Keratinocyte (primary cell): ENCODE measurements at regions not wholly inside any gene's neighbourhood (a gene's known extent, or its start where the extent isn't known, plus 50 kb on each side); places are given as distances from the start of the nearest gene placed in this dataset.
"Not testable (repeated sequence)": the region's sequence is repeated elsewhere in the genome, so short reads cannot be mapped to it uniquely, and the experiment has no call there.

Experiments used
- DNase-seq: peaks from one replicate; pipeline ENCODE4 v3.0.0-alpha.2; 2011; ENCODE audit warnings: low read depth, missing footprints, low spot score
- FAIRE-seq: peaks from 2 replicates; lab custom pipeline; 2011; peaks lifted over from hg19 to GRCh38; lab: Jason Lieb, UNC
- H2AFZ ChIP-seq: 2 replicates; pipeline ENCODE4 v1.6.0; 2012; ENCODE audit warnings: low read length, control low read depth, inconsistent platforms; ENCODE audit not compliant: control insufficient read depth
- H3K27ac ChIP-seq: 2 replicates; pipeline ENCODE4 v1.5.1; 2011; ENCODE audit warnings: low read length; ENCODE audit not compliant: control insufficient read depth, insufficient read depth
- H3K27me3 ChIP-seq: 3 replicates; pipeline ENCODE4 v1.6.0; 2011; ENCODE audit warnings: low read length; ENCODE audit not compliant: control insufficient read depth, insufficient read depth; ENCODE audit errors: extremely low read depth
- H3K36me3 ChIP-seq, 2 experiments: 2 replicates in 1 of 2; 3 replicates in 1 of 2; pipeline ENCODE4 v1.5.1; 2011; ENCODE audit warnings: low read length in 2 of 2, mild to moderate bottlenecking in 1 of 2; ENCODE audit not compliant: control insufficient read depth in 2 of 2, insufficient read depth in 2 of 2; ENCODE audit errors: extremely low read depth in 1 of 2
- H3K4me1 ChIP-seq: 3 replicates; pipeline ENCODE4 v1.5.1; 2011; ENCODE audit warnings: low read length; ENCODE audit not compliant: control insufficient read depth, insufficient read depth; ENCODE audit errors: extremely low read depth
- H3K4me2 ChIP-seq: 3 replicates; pipeline ENCODE4 v1.6.0; 2011; ENCODE audit warnings: low read depth, low read length; ENCODE audit not compliant: control insufficient read depth, insufficient read depth; ENCODE audit errors: extremely low read depth
- H3K4me3 ChIP-seq, 3 experiments: fragments of 200-600 bp in 1 of 3; sonication (generic) in 1 of 3; 2 replicates in 2 of 3; 3 replicates in 1 of 3; pipeline ENCODE4 v1.5.1; 2011 to 2016; ENCODE audit warnings: low read length in 3 of 3, mild to moderate bottlenecking in 3 of 3, control low read depth in 2 of 3, inconsistent platforms in 1 of 3, low read depth in 1 of 3, mixed read lengths in 1 of 3, mixed run types in 1 of 3, moderate library complexity in 1 of 3; ENCODE audit not compliant: control insufficient read depth in 2 of 3, insufficient read depth in 2 of 3; ENCODE audit errors: extremely low read depth in 1 of 3
- H3K79me2 ChIP-seq: 2 replicates; pipeline ENCODE4 v1.6.0; 2012; ENCODE audit warnings: low read length; ENCODE audit not compliant: control insufficient read depth, insufficient read depth
- H3K9ac ChIP-seq: 3 replicates; pipeline ENCODE4 v1.6.0; 2011; ENCODE audit warnings: low read length; ENCODE audit not compliant: control insufficient read depth, insufficient read depth; ENCODE audit errors: extremely low read depth
- H3K9me1 ChIP-seq: 3 replicates; pipeline ENCODE4 v1.6.0; 2011; ENCODE audit warnings: low read length; ENCODE audit not compliant: control insufficient read depth, insufficient read depth; ENCODE audit errors: extremely low read depth
- H3K9me3 ChIP-seq: 2 replicates; pipeline ENCODE4 v1.5.1; 2012; ENCODE audit warnings: low read depth, low read length; ENCODE audit not compliant: control insufficient read depth
- H4K20me1 ChIP-seq: 3 replicates; pipeline ENCODE4 v1.6.0; 2011; ENCODE audit warnings: low read length; ENCODE audit not compliant: control insufficient read depth, insufficient read depth; ENCODE audit errors: extremely low read depth
- dilution Hi-C: fragments of 300-500 bp; cut with MboI; formaldehyde crosslinking; loops from one replicate; pipeline ENCODE4 v1.7.0; 2020; ENCODE audit warnings: low sequenced_read_pairs; ENCODE audit not compliant: extremely low pct_ligation_motif_present

DNA sequence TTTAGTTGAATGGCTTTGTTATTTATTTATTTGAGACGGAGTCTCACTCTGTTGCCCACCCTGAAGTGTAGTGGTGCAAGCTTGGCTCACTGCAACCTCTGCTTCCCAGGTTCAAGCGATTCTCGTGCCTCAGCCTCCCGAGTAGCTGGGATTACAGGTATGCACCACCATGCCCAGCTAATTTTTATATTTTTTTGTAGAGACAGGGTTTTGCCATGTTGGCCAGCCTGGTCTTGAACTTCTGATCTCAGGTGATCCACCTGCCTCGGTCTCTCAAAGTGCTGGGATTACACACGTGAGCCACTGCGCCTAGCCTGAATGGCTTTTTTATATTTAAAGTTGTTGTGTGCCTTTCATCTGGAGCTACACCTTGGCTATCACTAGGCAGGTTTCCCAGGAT lies 250.0 kb downstream of the GOLGA6L6 start:
- H3K27me3 ChIP-seq, H3K9ac ChIP-seq, dilution Hi-C loops, H2AFZ ChIP-seq, H3K79me2 ChIP-seq, H3K27ac ChIP-seq, H3K4me3 ChIP-seq, H3K9me1 ChIP-seq, DNase-seq, FAIRE-seq, H3K36me3 ChIP-seq, H4K20me1 ChIP-seq, H3K4me2 ChIP-seq, H3K4me1 ChIP-seq: not testable (repeated sequence)
- H3K9me3 ChIP-seq, result peaks cover 41% of the 10 kb centered on the region

- DNase-seq, H4K20me1 ChIP-seq, H3K79me2 ChIP-seq, H3K27me3 ChIP-seq, H2AFZ ChIP-seq, dilution Hi-C loops, H3K4me2 ChIP-seq, H3K27ac ChIP-seq, H3K9ac ChIP-seq, FAIRE-seq, H3K4me3 ChIP-seq, H3K9me1 ChIP-seq, H3K36me3 ChIP-seq, H3K4me1 ChIP-seq: not testable (repeated sequence)
- H3K9me3 ChIP-seq, result peaks cover 42% of the 10 kb centered on the region
Observed at GRCh38 chr15:20290606-20291005, 251.0 kb downstream of the GOLGA6L6 start.

- not testable (repeated sequence) for H2AFZ ChIP-seq, FAIRE-seq
Observed at GRCh38 chr15:20289538-20290103, 252.0 kb downstream of the GOLGA6L6 start.

GRCh38 chr15:20288800-20289537 lies 252.6 kb downstream of the GOLGA6L6 start:
- dilution Hi-C loops, result not testable (repeated sequence)

More at GRCh38 chr15:20289538-20290103, 252.0 kb downstream of the GOLGA6L6 start:
- H3K9ac ChIP-seq, H3K4me2 ChIP-seq, H3K79me2 ChIP-seq, H3K4me1 ChIP-seq, H3K4me3 ChIP-seq, H4K20me1 ChIP-seq, H3K9me1 ChIP-seq, DNase-seq, H3K36me3 ChIP-seq, H3K27ac ChIP-seq, H3K27me3 ChIP-seq, dilution Hi-C loops: not testable (repeated sequence)
- H3K9me3 ChIP-seq, result peaks cover 40% of the 10 kb centered on the region

DNA sequence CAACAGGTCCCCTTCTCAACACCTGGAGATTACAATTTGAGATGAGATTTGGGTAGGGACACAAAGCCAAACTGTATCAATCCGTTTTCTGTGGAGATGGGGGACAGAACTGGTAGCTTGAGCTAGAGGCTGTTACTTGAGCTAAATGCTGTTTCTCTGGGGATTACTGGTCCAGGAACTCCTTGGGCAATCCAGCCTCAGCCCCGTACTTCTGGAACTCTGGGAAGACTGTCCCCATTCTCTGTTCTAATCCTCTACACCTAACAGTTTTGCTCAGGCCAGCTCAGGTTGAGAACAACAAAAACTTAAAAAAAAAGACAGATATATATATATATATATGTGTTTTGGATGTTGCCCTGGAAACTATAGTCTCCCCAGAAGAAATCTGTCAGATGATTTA lies 255.0 kb downstream of the GOLGA6L6 start:
- not testable (repeated sequence) for FAIRE-seq
- H3K9me3 ChIP-seq, result peaks cover 39% of the 10 kb centered on the region

More at GRCh38 chr15:20288800-20289537, 252.6 kb downstream of the GOLGA6L6 start:
- H3K27ac ChIP-seq, H3K9me1 ChIP-seq, DNase-seq, H3K4me1 ChIP-seq, H3K9ac ChIP-seq, H3K27me3 ChIP-seq, H2AFZ ChIP-seq, H3K79me2 ChIP-seq, H3K4me3 ChIP-seq, H3K36me3 ChIP-seq, H3K4me2 ChIP-seq, H4K20me1 ChIP-seq, FAIRE-seq: not testable (repeated sequence)
- peaks cover 37% of the 10 kb centered on the region for H3K9me3 ChIP-seq

More for the DNA sequence above, 255.0 kb downstream of the GOLGA6L6 start:
- H3K27me3 ChIP-seq, H3K9me1 ChIP-seq, H3K79me2 ChIP-seq, H2AFZ ChIP-seq, H3K9ac ChIP-seq, dilution Hi-C loops, H4K20me1 ChIP-seq, H3K36me3 ChIP-seq, H3K4me3 ChIP-seq, H3K4me1 ChIP-seq, H3K27ac ChIP-seq, H3K4me2 ChIP-seq, DNase-seq: not testable (repeated sequence)
